ENCODE measurements at regions not wholly inside any gene's neighbourhood (a gene's known extent, or its start where the extent isn't known, plus 50 kb on each side); places are given as distances from the start of the nearest gene placed in this dataset.

DNA sequence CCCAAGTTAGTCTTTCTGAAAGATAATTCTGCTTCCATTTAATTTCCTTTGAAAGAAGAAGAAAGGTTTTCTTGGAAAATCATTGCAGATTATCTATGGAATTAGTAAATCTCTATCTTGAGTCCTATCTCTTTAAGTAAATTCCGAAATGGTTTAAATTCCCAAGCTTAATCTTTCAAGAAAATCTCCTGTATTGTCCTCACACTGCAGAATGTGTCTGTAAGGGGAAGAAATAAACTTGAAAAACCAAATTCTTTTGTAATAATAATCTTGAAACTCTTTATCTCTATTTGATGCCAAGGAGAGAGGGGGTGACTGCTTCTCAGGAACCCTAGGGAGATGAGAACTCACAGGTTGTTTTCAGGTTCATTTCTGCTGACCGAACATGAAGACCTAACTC lies 150.8 kb upstream of the ARHGAP28 start:
- no peaks in the 10 kb centered on the region for H3K27me3 ChIP-seq (ENCODE audit: control insufficient read depth in 3 of 3, insufficient read depth in 3 of 3, low read length in 3 of 3)
- FAIRE-seq (no peak), DNase-seq (no peak)
- 63 to 76% (median 63%) methylated on average over 2 of the region's 2 CpGs for WGBS, 3 donors
- H3K4me1 ChIP-seq (ENCODE audit: control insufficient read depth in 3 of 3, insufficient read depth in 2 of 3, low read depth in 1 of 3, low read length in 2 of 3): no peaks in the 10 kb centered on the region
- H3K9me3 ChIP-seq (ENCODE audit: control insufficient read depth in 2 of 2, insufficient read depth in 1 of 2, low read depth in 1 of 2, low read length in 1 of 2): peaks cover 2 to 5% of the 10 kb centered on the region in 2 donors
- no peak overlapping the region for H3K27ac ChIP-seq (ENCODE audit: low read depth in 1 of 3, low read length in 2 of 3)
- no peaks in the 10 kb centered on the region for H3K36me3 ChIP-seq (ENCODE audit: control insufficient read depth in 3 of 3, insufficient read depth in 2 of 3, low read depth in 1 of 3, low read length in 3 of 3)
- H3K4me3 ChIP-seq (ENCODE audit: low read depth in 1 of 3, low read length in 3 of 3): no peak overlapping the region

DNA sequence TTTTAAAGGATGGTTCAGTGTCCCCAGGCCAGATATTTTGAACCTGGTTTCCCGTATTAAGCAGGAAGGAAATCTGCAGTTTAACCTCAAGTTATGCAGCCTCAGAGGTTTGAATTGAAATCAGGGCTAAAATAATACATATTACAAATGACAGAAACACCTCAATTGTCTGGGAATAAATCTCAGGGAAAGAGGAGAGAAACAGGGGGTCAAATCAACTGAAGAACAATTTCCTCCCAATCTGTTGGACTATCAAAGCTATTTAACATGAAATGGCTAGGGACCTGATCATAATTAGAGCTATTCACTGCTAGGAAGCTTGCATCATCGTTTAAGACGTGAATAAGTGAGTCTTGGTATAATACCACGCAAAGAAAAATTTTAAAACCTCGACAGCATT lies 150.0 kb upstream of the ARHGAP28 start:
- Histone ChIP-seq H3K9me3 (ENCODE audit: control insufficient read depth in 2 of 2, insufficient read depth in 1 of 2, low read depth in 1 of 2, low read length in 1 of 2) (peaks cover 2 to 5% of the 10 kb centered on the region in 2 donors), H3K27me3 (ENCODE audit: control insufficient read depth in 3 of 3, insufficient read depth in 3 of 3, low read length in 3 of 3) (no peaks in the 10 kb centered on the region), H3K36me3 (ENCODE audit: control insufficient read depth in 3 of 3, insufficient read depth in 2 of 3, low read depth in 1 of 3, low read length in 3 of 3) (no peaks in the 10 kb centered on the region), H3K4me1 (ENCODE audit: control insufficient read depth in 3 of 3, insufficient read depth in 2 of 3, low read depth in 1 of 3, low read length in 2 of 3) (no peaks in the 10 kb centered on the region), H3K27ac (ENCODE audit: low read depth in 1 of 3, low read length in 2 of 3) (no peak overlapping the region), H3K4me3 (ENCODE audit: low read depth in 1 of 3, low read length in 3 of 3) (no peak overlapping the region)
- FAIRE-seq (no peak), DNase-seq (no peak)
- WGBS, 3 donors: 56 to 66% (median 57%) methylated on average over 5 of the region's 5 CpGs

DNA sequence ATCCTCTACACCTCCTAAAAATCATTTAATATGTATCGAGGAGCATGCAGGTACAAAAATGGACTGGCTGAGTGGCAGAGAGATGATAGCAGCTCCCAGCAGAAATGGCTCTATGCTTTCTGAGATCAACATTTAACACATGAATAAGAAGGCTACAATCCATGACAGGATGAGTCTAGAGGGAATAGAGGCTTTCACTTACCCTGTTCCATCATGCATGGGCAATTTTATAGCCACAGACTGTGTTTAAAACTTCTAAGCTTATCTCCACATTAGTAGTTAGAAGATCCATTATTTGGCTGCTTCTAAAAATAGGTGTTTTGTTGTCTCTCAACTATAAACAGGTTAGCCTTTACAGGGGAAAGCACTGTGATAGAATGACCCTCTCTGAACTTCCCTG lies 149.1 kb upstream of the ARHGAP28 start:
- no peak overlapping the region for H3K27ac ChIP-seq (ENCODE audit: low read depth in 1 of 3, low read length in 2 of 3)
- H3K9me3 ChIP-seq (ENCODE audit: control insufficient read depth in 2 of 2, insufficient read depth in 1 of 2, low read depth in 1 of 2, low read length in 1 of 2): peaks cover 2 to 5% of the 10 kb centered on the region in 2 donors
- H3K4me3 ChIP-seq (ENCODE audit: low read depth in 1 of 3, low read length in 3 of 3): no peak overlapping the region
- no peaks in the 10 kb centered on the region for H3K36me3 ChIP-seq (ENCODE audit: control insufficient read depth in 3 of 3, insufficient read depth in 2 of 3, low read depth in 1 of 3, low read length in 3 of 3)
- 66 to 93% (median 68%) methylated on average over 1 of the region's 1 CpG for WGBS, 3 donors
- DNase-seq (no peak), FAIRE-seq (no peak)
- no peaks in the 10 kb centered on the region for H3K27me3 ChIP-seq (ENCODE audit: control insufficient read depth in 3 of 3, insufficient read depth in 3 of 3, low read length in 3 of 3)
- no peaks in the 10 kb centered on the region for H3K4me1 ChIP-seq (ENCODE audit: control insufficient read depth in 3 of 3, insufficient read depth in 2 of 3, low read depth in 1 of 3, low read length in 2 of 3)

DNA sequence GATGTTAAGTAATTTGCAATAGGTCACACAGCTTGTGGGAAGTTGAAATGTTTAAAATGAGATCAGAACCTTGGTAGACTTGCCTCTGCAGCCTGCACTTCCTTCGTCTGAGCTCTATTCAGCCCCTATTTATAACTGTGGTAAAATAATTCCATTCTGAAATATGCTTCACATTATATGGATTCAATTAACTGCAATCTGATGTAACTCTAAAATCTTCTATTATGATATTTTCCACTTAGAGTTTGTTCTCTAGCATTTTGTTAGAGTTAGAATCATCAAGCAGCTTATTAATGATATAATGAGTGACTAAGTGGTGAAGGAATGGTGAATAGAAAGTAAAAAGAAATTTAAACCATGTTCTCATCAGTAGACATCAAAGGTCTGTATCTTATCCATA lies 139.6 kb upstream of the ARHGAP28 start:
- WGBS, 3 donors: 64 to 78% (median 73%) methylated on average over 1 of the region's 1 CpG
- DNase-seq: no peak
- Histone ChIP-seq H3K4me3 (ENCODE audit: low read depth in 1 of 3, low read length in 3 of 3) (no peak overlapping the region), H3K27ac (ENCODE audit: low read depth in 1 of 3, low read length in 2 of 3) (no peak overlapping the region), H3K4me1 (ENCODE audit: control insufficient read depth in 3 of 3, insufficient read depth in 2 of 3, low read depth in 1 of 3, low read length in 2 of 3) (no peaks in the 10 kb centered on the region), H3K9me3 (ENCODE audit: control insufficient read depth in 2 of 2, insufficient read depth in 1 of 2, low read depth in 1 of 2, low read length in 1 of 2) (no peaks in the 10 kb centered on the region), H3K27me3 (ENCODE audit: control insufficient read depth in 3 of 3, insufficient read depth in 3 of 3, low read length in 3 of 3) (no peaks in the 10 kb centered on the region), H3K36me3 (ENCODE audit: control insufficient read depth in 3 of 3, insufficient read depth in 2 of 3, low read depth in 1 of 3, low read length in 3 of 3) (no peaks in the 10 kb centered on the region)
- FAIRE-seq: no peak

DNA sequence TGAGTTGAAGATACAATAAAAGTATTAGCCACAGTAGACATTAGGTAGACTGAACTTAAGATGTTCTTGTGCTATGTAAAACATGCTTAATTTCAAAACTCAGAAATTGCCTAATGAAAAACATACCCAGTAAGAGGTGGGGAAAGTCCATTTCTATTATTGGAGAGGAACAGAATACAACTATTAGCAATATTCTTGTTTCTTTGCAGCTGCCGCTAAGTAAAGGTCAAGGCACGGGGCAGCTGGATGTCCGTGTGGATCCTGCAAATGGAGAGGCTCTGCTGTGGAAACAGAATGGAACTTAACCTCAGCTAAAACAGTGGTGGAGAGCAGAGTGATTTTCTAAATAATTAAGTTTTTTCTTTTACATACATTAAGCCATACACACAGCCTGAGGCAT lies 139.2 kb upstream of the ARHGAP28 start:
- WGBS, 3 donors: 69 to 77% (median 73%) methylated on average over 3 of the region's 3 CpGs
- H3K9me3 ChIP-seq (ENCODE audit: control insufficient read depth in 2 of 2, insufficient read depth in 1 of 2, low read depth in 1 of 2, low read length in 1 of 2): no peaks in the 10 kb centered on the region
- no peaks in the 10 kb centered on the region for H3K4me1 ChIP-seq (ENCODE audit: control insufficient read depth in 3 of 3, insufficient read depth in 2 of 3, low read depth in 1 of 3, low read length in 2 of 3)
- FAIRE-seq (no peak), DNase-seq (no peak)
- H3K27ac ChIP-seq (ENCODE audit: low read depth in 1 of 3, low read length in 2 of 3): no peak overlapping the region
- H3K4me3 ChIP-seq (ENCODE audit: low read depth in 1 of 3, low read length in 3 of 3): no peak overlapping the region
- H3K27me3 ChIP-seq (ENCODE audit: control insufficient read depth in 3 of 3, insufficient read depth in 3 of 3, low read length in 3 of 3): no peaks in the 10 kb centered on the region
- H3K36me3 ChIP-seq (ENCODE audit: control insufficient read depth in 3 of 3, insufficient read depth in 2 of 3, low read depth in 1 of 3, low read length in 3 of 3): no peaks in the 10 kb centered on the region

DNA sequence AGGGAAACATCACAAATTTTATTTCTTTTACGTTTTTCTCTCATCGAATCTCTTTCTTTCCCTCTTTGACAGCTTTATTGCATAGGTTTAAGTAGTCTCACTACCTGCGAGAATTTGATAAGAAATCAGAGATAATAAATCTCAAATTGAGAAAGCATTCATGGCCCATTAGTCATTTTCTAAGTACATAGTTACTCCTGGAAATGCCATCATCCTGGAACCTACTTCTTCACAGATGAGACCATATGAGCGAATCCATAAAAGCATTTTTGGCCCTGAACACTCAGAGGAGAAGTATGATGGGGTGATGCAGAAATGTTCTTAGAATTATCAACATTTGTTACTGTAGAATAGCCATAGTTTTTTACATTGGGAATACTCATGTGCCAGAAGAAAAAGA lies 138.0 kb upstream of the ARHGAP28 start:
- no peaks in the 10 kb centered on the region for H3K9me3 ChIP-seq (ENCODE audit: control insufficient read depth in 2 of 2, insufficient read depth in 1 of 2, low read depth in 1 of 2, low read length in 1 of 2)
- DNase-seq (no peak), FAIRE-seq (no peak)
- 36 to 66% (median 60%) methylated on average over 4 of the region's 4 CpGs for WGBS, 3 donors
- H3K4me1 ChIP-seq (ENCODE audit: control insufficient read depth in 3 of 3, insufficient read depth in 2 of 3, low read depth in 1 of 3, low read length in 2 of 3): no peaks in the 10 kb centered on the region
- H3K4me3 ChIP-seq (ENCODE audit: low read depth in 1 of 3, low read length in 3 of 3): no peak overlapping the region
- H3K36me3 ChIP-seq (ENCODE audit: control insufficient read depth in 3 of 3, insufficient read depth in 2 of 3, low read depth in 1 of 3, low read length in 3 of 3): no peaks in the 10 kb centered on the region
- no peak overlapping the region for H3K27ac ChIP-seq (ENCODE audit: low read depth in 1 of 3, low read length in 2 of 3)
- H3K27me3 ChIP-seq (ENCODE audit: control insufficient read depth in 3 of 3, insufficient read depth in 3 of 3, low read length in 3 of 3): no peaks in the 10 kb centered on the region

DNA sequence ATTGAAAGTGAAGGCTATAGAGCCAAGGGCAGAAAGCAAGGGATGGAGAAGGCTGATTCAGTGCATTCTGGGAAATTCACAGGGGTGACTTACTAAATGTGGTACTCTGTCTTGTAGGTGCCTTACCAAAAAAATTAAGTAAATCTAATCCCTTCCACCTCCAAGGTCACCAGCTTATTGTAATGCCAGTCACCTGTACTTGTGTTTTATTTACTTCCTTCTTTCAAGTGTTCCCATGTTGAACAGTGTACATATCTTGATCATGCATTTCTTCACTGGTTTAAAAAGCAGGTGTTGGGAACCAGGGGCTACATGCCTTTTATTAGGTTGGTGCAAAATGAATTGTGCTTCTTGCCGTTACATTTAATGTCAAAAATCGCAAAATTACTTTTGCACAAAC lies 137.0 kb upstream of the ARHGAP28 start:
- Histone ChIP-seq H3K9me3 (ENCODE audit: control insufficient read depth in 2 of 2, insufficient read depth in 1 of 2, low read depth in 1 of 2, low read length in 1 of 2) (no peaks in the 10 kb centered on the region), H3K36me3 (ENCODE audit: control insufficient read depth in 3 of 3, insufficient read depth in 2 of 3, low read depth in 1 of 3, low read length in 3 of 3) (no peaks in the 10 kb centered on the region), H3K27ac (ENCODE audit: low read depth in 1 of 3, low read length in 2 of 3) (no peak overlapping the region), H3K4me3 (ENCODE audit: low read depth in 1 of 3, low read length in 3 of 3) (no peak overlapping the region), H3K4me1 (ENCODE audit: control insufficient read depth in 3 of 3, insufficient read depth in 2 of 3, low read depth in 1 of 3, low read length in 2 of 3) (no peaks in the 10 kb centered on the region), H3K27me3 (ENCODE audit: control insufficient read depth in 3 of 3, insufficient read depth in 3 of 3, low read length in 3 of 3) (no peaks in the 10 kb centered on the region)
- 79 to 94% (median 90%) methylated on average over 2 of the region's 2 CpGs for WGBS, 3 donors
- DNase-seq: no peak
- no peak for FAIRE-seq

DNA sequence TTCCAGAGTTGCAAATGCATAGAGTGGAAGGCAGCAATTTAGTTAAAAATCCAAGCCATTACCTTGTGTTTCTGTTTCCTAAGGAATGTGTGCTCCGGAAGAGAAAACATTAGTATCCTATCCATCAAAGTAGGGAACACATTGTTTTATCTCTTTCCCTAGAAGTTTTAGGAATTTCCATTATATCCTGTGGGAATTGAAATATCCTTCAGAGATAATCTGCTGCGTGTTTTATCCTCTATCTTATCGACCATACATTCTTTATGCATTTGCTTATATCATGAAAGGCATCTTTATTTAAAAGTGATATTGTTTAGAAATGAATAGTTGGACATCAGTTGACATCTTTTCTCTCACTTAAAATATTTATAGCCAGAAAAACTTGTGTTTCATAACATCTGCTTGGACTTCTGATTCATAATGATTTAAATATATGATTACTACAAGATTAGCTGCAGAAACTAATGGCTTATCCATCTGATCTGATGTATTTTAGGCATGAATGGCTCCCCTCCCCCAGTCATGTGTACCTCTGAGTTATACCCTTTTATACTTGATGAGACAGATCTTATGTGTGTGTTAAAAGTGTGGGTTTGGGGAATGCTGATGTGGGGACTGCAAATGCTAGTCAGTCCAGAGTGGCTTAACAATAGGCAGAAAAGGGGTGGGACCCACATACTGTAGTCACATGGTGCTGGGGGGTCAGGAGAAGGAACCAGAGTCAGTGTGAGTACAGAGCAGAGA lies 136.2 kb upstream of the ARHGAP28 start:
- Histone ChIP-seq H3K4me3 (ENCODE audit: low read depth in 1 of 3, low read length in 3 of 3) (no peak overlapping the region), H3K27me3 (ENCODE audit: control insufficient read depth in 3 of 3, insufficient read depth in 3 of 3, low read length in 3 of 3) (no peaks in the 10 kb centered on the region), H3K9me3 (ENCODE audit: control insufficient read depth in 2 of 2, insufficient read depth in 1 of 2, low read depth in 1 of 2, low read length in 1 of 2) (no peaks in the 10 kb centered on the region), H3K27ac (ENCODE audit: low read depth in 1 of 3, low read length in 2 of 3) (no peak overlapping the region), H3K36me3 (ENCODE audit: control insufficient read depth in 3 of 3, insufficient read depth in 2 of 3, low read depth in 1 of 3, low read length in 3 of 3) (no peaks in the 10 kb centered on the region), H3K4me1 (ENCODE audit: control insufficient read depth in 3 of 3, insufficient read depth in 2 of 3, low read depth in 1 of 3, low read length in 2 of 3) (no peaks in the 10 kb centered on the region)
- DNase-seq (no peak), FAIRE-seq (no peak)
- 29 to 53% (median 45%) methylated on average over 3 of the region's 3 CpGs for WGBS, 3 donors

DNA sequence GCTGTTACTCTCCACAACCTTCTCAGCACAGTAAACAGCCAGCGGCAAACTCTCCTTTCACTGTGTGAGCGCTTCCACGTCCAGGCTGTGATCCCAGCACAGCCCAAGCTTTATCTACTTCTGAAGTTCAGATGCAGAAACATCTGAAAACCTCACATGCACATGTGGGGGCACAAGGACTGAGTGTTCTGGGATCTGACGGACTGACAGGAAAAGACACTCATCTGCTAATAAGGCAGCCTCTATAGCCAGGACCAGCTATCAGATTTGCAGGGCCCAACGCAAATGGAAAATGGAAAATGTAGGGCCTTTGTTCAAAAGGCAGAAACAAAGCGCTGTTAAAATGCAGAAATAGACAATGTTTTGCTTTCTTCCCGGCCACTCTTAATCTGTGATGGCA lies 133.8 kb upstream of the ARHGAP28 start:
- Histone ChIP-seq H3K27me3 (ENCODE audit: control insufficient read depth in 3 of 3, insufficient read depth in 3 of 3, low read length in 3 of 3) (no peaks in the 10 kb centered on the region), H3K36me3 (ENCODE audit: control insufficient read depth in 3 of 3, insufficient read depth in 2 of 3, low read depth in 1 of 3, low read length in 3 of 3) (no peaks in the 10 kb centered on the region), H3K9me3 (ENCODE audit: control insufficient read depth in 2 of 2, insufficient read depth in 1 of 2, low read depth in 1 of 2, low read length in 1 of 2) (no peaks in the 10 kb centered on the region), H3K4me1 (ENCODE audit: control insufficient read depth in 3 of 3, insufficient read depth in 2 of 3, low read depth in 1 of 3, low read length in 2 of 3) (no peaks in the 10 kb centered on the region), H3K4me3 (ENCODE audit: low read depth in 1 of 3, low read length in 3 of 3) (no peak overlapping the region), H3K27ac (ENCODE audit: low read depth in 1 of 3, low read length in 2 of 3) (no peak overlapping the region)
- 83 to 91% (median 86%) methylated on average over 7 of the region's 7 CpGs for WGBS, 3 donors
- no peak for DNase-seq
- no peak for FAIRE-seq
